Psoas muscle (tissue), 7 donors: ENCODE measurements at regions not wholly inside any gene's neighbourhood (a gene's known extent, or its start where the extent isn't known, plus 50 kb on each side); places are given as distances from the start of the nearest gene placed in this dataset.

ENCODE experiments used
- ATAC-seq, 4 donors: fragments of 200-7000 bp; cut with Tn5 transposase; one replicate each; pipeline ENCODE4 v1.9.1; 2020; ENCODE audit warnings: moderate library complexity in 3 of 4, mild to moderate bottlenecking in 2 of 4
- DNase-seq, 2 donors: peaks; one replicate each; pipeline ENCODE4 v3.0.0-alpha.2; 2020
- H3K27ac ChIP-seq: fragments of 200-600 bp; one replicate; pipeline ENCODE4 v1.8.0; 2022
- H3K27me3 ChIP-seq, 3 donors: fragments of 200-600 bp in 1 of 3; one replicate each; pipeline versions ENCODE4 v1.6.1 to v1.8.0; 2013 to 2022; ENCODE audit warnings: low read length in 2 of 3, mild to moderate bottlenecking in 2 of 3, moderate library complexity in 1 of 3; ENCODE audit not compliant: insufficient read depth in 3 of 3
- H3K36me3 ChIP-seq, 2 donors: fragments of 200-600 bp in 1 of 2; one replicate each; pipeline versions ENCODE4 v1.6.1 to v1.8.0; 2013 to 2022; ENCODE audit warnings: low read depth in 1 of 2, mild to moderate bottlenecking in 1 of 2, moderate library complexity in 1 of 2; ENCODE audit not compliant: insufficient read depth in 1 of 2
- H3K4me1 ChIP-seq: fragments of 200-600 bp; one replicate; pipeline ENCODE4 v1.8.0; 2022
- H3K4me3 ChIP-seq: fragments of 200-600 bp; one replicate; pipeline ENCODE4 v1.8.0; 2022; ENCODE audit warnings: mild to moderate bottlenecking
- H3K9me3 ChIP-seq: fragments of 200-600 bp; one replicate; pipeline ENCODE4 v1.8.0; 2022
- WGBS, 3 donors: extraction: QIAGEN DNeasy Blood & Tissue Kit; methylation state at CpG; one replicate each; pipeline versions ENCODE4 v1.1.6 to v1.1.7; 2013; 5-methylcytosine and 5-hydroxymethylcytosine counted together
- intact Hi-C, 2 donors: fragments of 100-400 bp; cut with DNase I; formaldehyde crosslinking; loops; one replicate each; pipeline versions ENCODE4 v1.11.0 to v1.14.2; 2022
- TF ChIP-seq, protein P1 (sequence below): fragments of 200-600 bp; IDR thresholded peaks from one replicate; pipeline ENCODE4 v1.8.0; 2022; ENCODE audit warnings: antibody characterized with exemption
- donor health status: healthy with polysubstance abuse.
- donor health status: DM: no; HTN: no; CAD: no; lungs with moderate emphysema.
- donor health status: Bipolar disorder and iron deficiency.
- donor health status: healthy.
- donor health status: DM: yes; HTN: yes; CAD: no.
- donor health status: DM: no; HTN: no; CAD: no.
- donor health status: DM: yes; HTN: yes; CAD: no.

DNA sequence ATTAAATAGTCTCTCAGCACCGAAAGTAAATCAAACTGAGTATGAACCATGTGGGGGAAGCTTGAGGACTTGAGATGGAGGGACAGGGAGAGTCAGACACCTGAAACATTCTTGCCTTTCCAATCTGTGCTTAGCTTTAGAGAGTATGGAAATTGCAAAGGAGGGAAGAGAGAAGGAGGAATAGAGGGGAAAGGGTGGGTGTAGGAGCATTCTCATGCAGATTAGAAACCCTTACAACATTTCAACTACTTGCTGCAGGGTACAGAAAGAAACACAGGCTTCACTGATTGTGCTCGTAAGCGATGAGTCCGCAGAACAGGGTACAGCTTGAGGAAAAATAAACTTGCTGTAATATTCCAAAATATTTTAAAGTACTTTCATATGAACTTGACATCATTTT lies 73.8 kb downstream of the NIBAN1 start:
- DNase-seq (no peak), ATAC-seq (no peak)
- no peak overlapping the region for H3K27ac ChIP-seq
- peaks cover 0 to 14% of the 10 kb centered on the region in 2 donors for H3K36me3 ChIP-seq
- no peaks in the 10 kb centered on the region for H3K27me3 ChIP-seq
- 87 to 95% (median 94%) methylated on average over 4 of the region's 4 CpGs for WGBS, 3 donors
- H3K4me3 ChIP-seq, result no peak overlapping the region
- no peaks in the 10 kb centered on the region for H3K9me3 ChIP-seq
- intact Hi-C loops, result no loop called here
- peaks cover 6% of the 10 kb centered on the region for H3K4me1 ChIP-seq
- TF ChIP-seq, protein P1, sequence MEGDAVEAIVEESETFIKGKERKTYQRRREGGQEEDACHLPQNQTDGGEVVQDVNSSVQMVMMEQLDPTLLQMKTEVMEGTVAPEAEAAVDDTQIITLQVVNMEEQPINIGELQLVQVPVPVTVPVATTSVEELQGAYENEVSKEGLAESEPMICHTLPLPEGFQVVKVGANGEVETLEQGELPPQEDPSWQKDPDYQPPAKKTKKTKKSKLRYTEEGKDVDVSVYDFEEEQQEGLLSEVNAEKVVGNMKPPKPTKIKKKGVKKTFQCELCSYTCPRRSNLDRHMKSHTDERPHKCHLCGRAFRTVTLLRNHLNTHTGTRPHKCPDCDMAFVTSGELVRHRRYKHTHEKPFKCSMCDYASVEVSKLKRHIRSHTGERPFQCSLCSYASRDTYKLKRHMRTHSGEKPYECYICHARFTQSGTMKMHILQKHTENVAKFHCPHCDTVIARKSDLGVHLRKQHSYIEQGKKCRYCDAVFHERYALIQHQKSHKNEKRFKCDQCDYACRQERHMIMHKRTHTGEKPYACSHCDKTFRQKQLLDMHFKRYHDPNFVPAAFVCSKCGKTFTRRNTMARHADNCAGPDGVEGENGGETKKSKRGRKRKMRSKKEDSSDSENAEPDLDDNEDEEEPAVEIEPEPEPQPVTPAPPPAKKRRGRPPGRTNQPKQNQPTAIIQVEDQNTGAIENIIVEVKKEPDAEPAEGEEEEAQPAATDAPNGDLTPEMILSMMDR, result no peak

DNA sequence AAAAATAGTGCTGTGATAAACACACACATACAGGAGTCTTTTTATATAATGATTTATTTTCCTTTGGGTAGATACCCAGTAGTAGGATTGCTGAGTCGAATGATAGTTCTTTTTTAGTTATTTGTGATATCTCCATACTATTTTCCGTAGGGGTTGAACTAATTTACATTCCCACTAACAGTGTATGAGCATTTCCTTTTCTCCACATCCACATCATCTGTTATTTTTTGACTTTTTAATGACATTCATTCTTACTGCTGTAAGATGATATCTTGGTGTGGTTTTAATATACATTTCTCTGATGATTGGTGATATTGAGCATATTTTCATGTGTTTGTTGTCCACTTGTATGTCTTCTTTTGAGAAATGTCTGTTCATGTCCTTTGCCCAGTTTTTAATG lies 78.3 kb downstream of the NIBAN1 start:
- Histone ChIP-seq H3K9me3 (no peaks in the 10 kb centered on the region), H3K4me3 (no peak overlapping the region), H3K4me1 (peaks cover 26% of the 10 kb centered on the region), H3K27ac (peak overlapping the region; percentile 72), H3K27me3 (no peaks in the 10 kb centered on the region), H3K36me3 (peaks cover 2 to 14% of the 10 kb centered on the region in 2 donors)
- 57 to 74% (median 71%) methylated on average over 2 of the region's 2 CpGs for WGBS, 3 donors
- intact Hi-C loops, result no loop called here
- DNase-seq, result no peak
- no peak for ATAC-seq
- TF ChIP-seq, protein P1, result no peak

DNA sequence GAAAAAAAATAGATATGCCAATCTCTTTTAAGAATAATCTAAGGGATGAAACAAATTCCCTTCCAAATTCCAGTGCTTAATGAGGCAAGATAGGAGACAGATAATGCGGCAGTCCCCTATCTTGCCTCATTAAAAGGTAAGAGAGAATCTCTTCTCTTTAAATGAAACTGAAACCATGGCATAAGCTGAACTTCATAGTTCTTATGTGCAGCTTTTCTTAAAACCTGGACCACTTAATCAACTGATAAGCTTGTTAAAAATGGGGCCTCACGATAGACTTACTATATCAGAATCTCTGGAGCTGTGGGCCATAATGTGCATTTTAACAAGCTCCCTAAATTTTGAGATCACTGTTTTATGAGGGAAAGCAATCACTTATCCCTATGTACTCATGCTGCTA lies 79.2 kb downstream of the NIBAN1 start:
- Histone ChIP-seq H3K4me3 (no peak overlapping the region), H3K27me3 (no peaks in the 10 kb centered on the region), H3K4me1 (peaks cover 32% of the 10 kb centered on the region), H3K9me3 (no peaks in the 10 kb centered on the region), H3K27ac (peak overlapping the region; percentile 72), H3K36me3 (peaks cover 2 to 14% of the 10 kb centered on the region in 2 donors)
- TF ChIP-seq, protein P1, result no peak
- 82 to 95% (median 83%) methylated on average over 2 of the region's 2 CpGs for WGBS, 3 donors
- ATAC-seq (no peak), DNase-seq (no peak)
- intact Hi-C loops, result no loop called here

DNA sequence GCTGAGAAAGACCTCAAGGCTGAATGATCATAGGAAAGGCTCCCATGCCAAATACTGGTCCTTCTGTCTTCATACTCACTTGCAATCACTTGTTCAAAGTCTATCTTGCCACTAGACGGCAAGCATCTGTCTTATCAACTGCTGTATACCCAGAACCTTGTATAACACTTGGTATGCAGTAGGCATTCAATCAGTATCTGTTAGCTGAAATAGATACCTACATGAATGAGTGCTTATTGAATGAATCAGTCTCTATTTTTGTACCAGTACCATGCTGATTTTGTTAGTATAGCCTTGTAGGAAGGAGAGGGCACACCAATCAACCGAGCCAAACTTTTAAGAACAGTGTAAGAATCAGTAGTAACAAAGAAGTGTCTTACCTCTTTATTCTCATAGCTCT lies 80.6 kb downstream of the NIBAN1 start:
- intact Hi-C loops, result loop anchor here in 1 of 2 donors (5.0 kb wide), 2 partner anchors 66 to 79 kb away; partner anchors contain the start of gene NIBAN1
- H3K9me3 ChIP-seq, result no peaks in the 10 kb centered on the region
- WGBS, 3 donors, result 39 to 55% (median 40%) methylated on average over 2 of the region's 2 CpGs
- H3K27me3 ChIP-seq, result no peaks in the 10 kb centered on the region
- H3K36me3 ChIP-seq, result peaks cover 2 to 9% of the 10 kb centered on the region in 2 donors
- peak overlapping the region; percentile 72 for H3K27ac ChIP-seq
- peaks cover 46% of the 10 kb centered on the region for H3K4me1 ChIP-seq
- TF ChIP-seq, protein P1, result no peak
- no peak overlapping the region for H3K4me3 ChIP-seq
- no peak for DNase-seq
- ATAC-seq, result peak; percentile 72 to 78 (median 76)

DNA sequence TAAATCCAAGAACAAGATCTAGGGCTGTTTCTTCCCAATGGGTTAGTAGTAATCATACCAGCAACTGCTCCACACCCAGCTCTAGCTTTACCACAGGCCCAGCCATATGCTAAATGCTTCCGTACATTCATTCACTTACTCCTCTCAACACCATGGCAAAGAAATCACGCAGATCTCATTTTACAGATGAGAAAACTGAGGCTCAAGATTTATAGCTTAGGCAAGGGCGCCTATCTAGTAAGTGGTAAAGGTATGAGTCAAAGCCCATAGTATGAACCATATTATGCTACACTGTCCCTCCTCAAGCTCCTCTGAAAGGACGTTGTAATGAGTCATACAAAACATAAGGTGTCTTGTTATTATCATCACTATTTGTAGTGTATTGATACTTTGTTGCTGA lies 82.2 kb downstream of the NIBAN1 start:
- Histone ChIP-seq H3K4me1 (peaks cover 50% of the 10 kb centered on the region), H3K27ac (peak overlapping the region; percentile 72)
- 88 to 92% (median 90%) methylated on average over 4 of the region's 4 CpGs for WGBS, 3 donors

More for the DNA sequence above, 82.2 kb downstream of the NIBAN1 start:
- no peak for DNase-seq
- no peaks in the 10 kb centered on the region for H3K9me3 ChIP-seq
- peak in 1 of 4 donors; percentile 19 for ATAC-seq
- H3K4me3 ChIP-seq, result no peak overlapping the region
- H3K27me3 ChIP-seq, result no peaks in the 10 kb centered on the region
- intact Hi-C loops, result loop anchor here in 1 of 2 donors (5.0 kb wide), 2 partner anchors 65 to 80 kb away; partner anchors contain the start of gene NIBAN1
- H3K36me3 ChIP-seq, result peaks cover 0 to 2% of the 10 kb centered on the region in 2 donors
- TF ChIP-seq, protein P1, result no peak
